Activated CD4-positive, alpha-beta T cell treated with anti-CD3 and anti-CD28 coated beads, Interleukin-2, amount 50 U/mL, for 1 hour (primary cell): ENCODE measurements at regions not wholly inside any gene's neighbourhood (a gene's known extent, or its start where the extent isn't known, plus 50 kb on each side); places are given as distances from the start of the nearest gene placed in this dataset.
A peak's percentile ranks its signal among the peaks of the same experiment; 100 is the strongest.

Source experiments
- DNase-seq: peaks from one replicate; pipeline ENCODE4 v3.0.0-alpha.2; 2020

GRCh38 chr3:187618722-187619121, 51.5 kb downstream of the SST start:
- no peak for DNase-seq

DNA sequence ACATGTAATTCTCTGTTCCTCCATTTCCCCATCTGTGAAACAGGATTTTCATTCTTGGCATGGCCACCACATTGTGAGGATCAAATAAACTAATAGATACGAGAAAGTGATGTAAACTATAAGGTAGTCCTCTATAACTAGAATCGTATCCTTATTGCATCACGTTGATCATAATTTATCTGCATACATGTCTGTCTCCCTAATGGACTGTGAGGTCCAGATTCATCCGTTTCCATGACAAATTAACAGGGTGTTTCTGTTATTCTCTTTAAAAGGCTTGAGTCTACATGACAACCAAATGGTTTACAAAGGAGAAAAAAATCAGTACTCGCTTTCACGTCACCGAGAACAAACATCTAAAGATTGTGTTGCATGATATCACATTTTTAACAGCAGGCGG, 53.0 kb downstream of the SST start:
- no peak for DNase-seq

DNA sequence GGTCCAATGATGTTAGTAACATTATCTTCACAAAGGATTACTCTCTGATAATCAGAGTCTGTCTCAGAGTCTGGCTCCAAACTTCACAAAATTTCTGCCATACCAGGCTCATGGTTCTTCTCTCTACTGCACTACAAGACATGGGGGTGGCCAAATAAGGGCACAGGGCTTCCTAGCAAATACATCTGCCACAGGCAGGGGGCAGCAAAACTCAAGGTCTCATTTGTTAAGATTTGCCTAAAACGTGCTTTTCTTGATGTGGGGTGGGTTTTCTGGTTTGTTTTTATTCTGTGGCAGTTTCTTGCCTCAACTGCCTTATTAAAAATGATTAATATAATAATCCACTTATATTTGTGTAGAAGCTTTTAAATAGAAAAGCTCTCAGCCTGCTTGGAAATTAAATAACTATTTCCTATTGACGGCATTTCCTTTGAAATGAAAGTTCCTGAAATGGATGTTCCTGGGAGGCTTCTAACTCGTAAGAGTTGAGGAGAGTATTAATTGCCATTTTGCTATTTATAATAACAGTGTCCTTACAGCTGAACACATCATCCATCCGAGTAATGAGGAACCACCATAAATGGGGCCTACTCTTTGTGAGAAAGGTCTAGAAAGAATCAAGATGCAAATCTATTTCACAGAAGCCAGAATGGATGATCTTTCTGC, 53.8 kb downstream of the SST start:
- peak; percentile 34 for DNase-seq

- no peak for DNase-seq
These were observed 54.6 kb downstream of the SST start for GRCh38 chr3:187615630-187616029.

DNA sequence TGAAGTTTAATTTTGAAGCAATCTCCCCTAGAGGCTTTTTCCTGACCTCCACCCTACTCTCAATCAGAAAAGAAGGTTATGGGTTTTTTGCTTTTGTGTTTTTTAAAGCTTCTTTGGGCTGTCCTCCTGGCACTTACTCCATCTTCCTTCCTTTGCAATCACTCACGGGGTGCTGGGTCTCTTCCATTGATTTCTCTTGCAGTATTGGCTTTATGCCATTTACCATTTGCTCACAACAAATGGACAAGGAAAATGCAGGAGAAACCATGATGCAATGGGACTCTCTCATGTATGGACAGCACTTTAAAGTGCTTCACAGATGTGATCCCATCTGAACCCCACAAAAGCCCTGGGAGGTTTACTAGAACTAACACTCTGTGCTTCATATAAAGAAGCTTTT, 57.5 kb downstream of the SST start:
- no peak for DNase-seq

GRCh38 chr3:187610981-187611511, 59.1 kb downstream of the SST start:
- DNase-seq: no peak

- no peak for DNase-seq
These were observed 75.9 kb downstream of the SST start for GRCh38 chr3:187594272-187594671.

DNA sequence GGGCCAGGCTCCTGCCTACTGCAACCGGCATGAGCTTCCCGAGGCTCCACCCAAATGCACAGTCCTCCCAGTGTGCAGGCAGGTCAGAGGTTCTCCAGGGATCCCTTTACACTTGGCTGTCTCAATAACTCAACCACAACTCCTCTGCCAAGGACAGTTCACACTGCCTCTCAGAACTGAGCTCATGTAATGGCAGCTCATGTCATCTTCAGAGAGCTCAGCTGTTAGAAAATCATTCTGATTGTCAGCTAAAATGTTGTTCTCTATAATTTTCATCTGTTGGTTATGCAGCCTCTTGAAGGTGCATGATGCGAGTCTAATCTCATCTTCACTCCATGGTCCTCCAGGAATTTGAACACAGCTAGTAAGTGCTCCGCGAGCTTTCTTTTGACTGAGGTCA, 76.7 kb downstream of the SST start:
- DNase-seq: no peak

- DNase-seq: no peak
These were observed 79.2 kb downstream of the SST start for GRCh38 chr3:187590861-187591576.

GRCh38 chr3:187587076-187587475, 83.1 kb downstream of the SST start:
- no peak for DNase-seq

GRCh38 chr3:187586226-187586625, 84.0 kb downstream of the SST start:
- DNase-seq: no peak

DNA sequence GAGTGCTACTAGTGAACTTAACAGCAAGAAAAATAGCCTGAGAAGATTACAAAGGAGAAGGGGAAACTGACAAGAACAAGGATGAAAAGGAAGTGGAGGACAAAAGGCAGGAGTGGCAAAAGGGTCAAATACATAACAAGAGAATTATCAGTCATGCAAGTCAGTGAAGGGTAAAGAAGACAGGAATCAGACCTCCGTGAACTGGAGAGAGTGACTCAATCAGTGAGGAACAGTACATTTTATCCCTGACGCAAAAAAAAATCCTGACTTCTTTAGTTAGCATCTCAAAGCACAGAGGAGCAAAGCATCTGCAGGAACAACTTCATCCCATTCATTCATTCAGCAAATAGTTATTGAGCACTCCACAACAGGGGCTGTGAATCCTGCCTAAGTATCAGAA, 97.8 kb downstream of the SST start:
- no peak for DNase-seq

GRCh38 chr3:187571701-187572100, 98.5 kb downstream of the SST start:
- DNase-seq: no peak

DNA sequence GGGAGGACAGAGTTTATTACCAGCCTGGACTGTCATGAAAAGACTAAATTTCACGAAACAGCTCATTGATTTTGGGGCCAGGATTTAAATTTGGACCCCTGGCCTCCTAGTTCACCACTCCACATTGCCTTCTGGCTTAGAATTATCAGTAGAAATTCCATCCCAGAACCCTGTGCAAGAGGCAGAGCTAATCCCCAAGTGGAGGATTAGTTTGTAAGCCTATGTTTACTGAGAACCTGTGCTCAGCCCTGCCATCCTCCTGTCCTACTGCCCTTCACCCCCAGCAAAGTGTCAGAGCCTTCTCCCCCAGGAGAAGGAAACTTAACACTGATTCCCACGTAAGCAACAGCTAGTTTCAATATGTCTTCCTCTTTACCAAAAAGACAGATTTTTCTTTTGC, 99.4 kb downstream of the SST start:
- no peak for DNase-seq

DNA sequence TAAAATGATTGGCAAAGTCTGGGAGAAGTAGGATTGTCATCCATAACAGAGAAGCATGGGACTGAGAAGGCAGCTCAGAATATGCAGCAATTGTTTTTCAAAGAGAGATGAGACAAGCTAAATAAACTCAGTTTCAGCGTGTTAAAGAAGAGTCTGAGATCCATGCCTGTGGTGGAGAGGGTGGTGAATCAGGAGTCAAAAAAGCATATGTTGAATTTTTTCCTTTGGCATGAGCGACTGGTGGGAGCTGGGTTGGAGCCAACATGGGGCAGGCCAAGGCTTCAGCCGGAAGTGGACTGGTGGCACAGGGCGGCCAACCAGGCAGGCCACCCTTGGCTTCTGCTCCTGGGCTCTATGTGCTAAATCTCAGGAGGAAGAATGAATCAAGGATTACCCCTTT, 102.0 kb downstream of the SST start:
- DNase-seq: no peak

DNA sequence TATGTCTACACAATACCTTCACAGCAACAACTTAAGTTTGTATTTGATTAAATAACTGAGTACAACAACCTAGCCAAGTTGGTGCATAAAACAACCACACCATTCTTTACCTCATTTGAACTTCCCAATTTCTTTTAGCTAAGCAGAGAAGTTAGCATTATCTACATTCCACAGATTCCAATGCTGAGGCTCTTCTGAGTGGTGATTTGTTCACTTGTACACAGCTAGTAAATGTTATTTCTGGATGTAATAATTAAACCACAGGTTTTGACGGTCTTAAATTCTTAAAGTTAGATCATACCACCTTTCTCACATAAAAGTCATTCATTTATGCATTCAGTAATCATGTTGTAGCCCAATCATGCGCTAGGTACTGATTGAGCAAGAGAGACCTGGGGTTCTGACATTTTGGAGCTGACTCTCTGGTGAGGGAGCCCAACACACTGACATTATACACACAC, 102.5 kb downstream of the SST start:
- DNase-seq: no peak

- DNase-seq: no peak
These were observed 103.2 kb downstream of the SST start for GRCh38 chr3:187567021-187567420.

DNA sequence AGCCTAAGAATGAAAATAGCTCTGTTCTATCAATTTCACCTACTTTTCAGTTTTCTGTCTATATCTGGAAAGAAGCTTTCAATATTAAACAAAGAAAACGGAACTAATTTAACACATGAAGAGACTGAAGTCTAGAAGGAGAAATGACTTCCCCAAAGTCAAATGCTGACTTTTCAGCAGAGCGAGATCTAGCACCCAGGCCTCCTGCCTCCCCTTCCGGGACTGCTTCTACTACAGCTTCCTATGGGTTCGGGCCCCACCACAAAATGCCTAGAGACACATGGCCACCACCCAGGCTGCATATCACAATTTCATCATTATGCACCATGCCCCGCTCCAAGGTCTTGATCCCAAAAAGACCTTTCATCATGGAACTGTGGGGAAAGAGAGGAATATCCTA, 104.5 kb downstream of the SST start:
- no peak for DNase-seq

DNA sequence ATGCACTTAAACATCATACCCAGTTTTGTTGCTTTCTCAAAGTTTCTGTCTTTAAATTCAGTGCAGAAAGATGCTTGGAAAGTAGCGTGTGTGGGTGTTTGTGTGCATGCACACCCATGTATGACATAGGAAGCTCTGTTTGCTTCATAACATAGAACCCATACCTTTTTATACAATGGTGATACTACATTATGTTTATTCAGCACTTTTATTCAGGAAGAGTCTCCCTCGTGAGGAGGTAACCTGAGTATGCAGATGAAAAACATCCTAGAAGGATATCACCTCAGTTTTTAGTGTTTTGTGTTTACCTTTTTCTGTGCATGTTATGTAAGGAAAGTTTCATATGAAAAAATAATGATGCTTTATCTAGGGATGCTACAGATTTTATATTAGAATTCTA, 111.2 kb downstream of the SST start:
- DNase-seq: no peak

DNA sequence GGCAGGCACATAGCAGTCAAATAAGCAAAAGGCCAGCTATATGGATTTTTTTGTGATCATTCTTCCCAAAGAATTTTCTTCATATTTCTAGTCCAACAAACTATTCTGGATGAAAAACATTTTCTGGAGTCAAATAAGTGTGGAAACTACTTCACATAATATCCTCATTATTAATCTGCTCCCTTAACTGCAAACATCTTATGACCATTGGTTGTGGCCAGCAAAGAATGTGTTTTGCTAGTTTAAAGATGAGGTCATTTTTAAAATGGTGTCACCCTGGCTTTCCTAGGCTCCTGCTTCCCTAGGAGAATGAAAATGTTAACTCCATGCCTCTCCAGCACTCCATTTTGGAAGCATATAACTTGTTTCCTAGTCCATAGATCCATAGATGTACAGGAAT, 118.8 kb downstream of the SST start:
- DNase-seq: no peak

- DNase-seq: no peak
These were observed 119.7 kb downstream of the SST start for GRCh38 chr3:187550446-187550845.

GRCh38 chr3:187545366-187545765, 124.8 kb downstream of the SST start:
- DNase-seq: no peak

DNA sequence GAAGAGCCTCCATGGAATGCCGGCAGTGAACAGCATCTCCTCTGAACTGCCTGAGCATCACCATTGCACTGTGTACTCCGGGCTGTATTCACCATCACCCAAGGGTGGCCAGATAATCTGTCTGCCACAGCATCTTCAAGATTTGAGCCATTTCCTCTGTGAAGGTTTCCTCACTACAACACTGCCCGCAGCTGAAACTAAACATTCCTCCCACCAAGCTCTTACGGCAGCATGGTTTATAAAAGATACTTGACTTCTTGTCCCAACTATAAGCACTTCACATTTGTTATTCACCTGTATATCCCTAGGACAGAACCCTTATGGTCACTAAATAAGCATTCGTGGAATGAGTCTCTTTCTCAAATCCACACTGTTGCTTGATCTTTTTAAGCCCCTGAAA, 125.9 kb downstream of the SST start:
- DNase-seq: no peak

DNA sequence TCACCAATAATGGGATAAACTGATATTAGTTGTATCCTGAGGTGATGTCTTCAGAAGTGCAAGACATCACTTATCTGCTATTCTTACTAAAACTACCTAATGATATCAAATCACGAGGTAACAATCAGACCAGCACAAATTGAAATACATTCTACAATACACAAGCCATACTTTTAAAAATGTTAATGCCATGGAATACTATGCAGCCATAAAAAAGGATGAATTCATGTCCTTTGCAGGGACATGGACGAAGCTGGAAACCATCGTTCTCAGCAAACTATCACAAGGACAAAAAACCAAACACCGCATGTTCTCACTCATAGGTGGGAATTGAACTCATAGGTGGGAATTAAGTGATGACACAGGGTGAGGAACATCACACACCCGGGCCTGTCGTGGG, 129.3 kb downstream of the SST start:
- DNase-seq: no peak

- no peak for DNase-seq
These were observed 134.0 kb downstream of the SST start for GRCh38 chr3:187536185-187536584.
